ENCODE measurements at regions not wholly inside any gene's neighbourhood (a gene's known extent, or its start where the extent isn't known, plus 50 kb on each side); places are given as distances from the start of the nearest gene placed in this dataset.
"Not testable (repeated sequence)": the region's sequence is repeated elsewhere in the genome, so short reads cannot be mapped to it uniquely, and the experiment has no call there.

- TF ChIP-seq CTCF (conservative IDR thresholded peaks at IDR 0.05; ENCODE audit: low read depth in 2 of 2); REST (IDR thresholded peaks at IDR 0.05; ENCODE audit: unreplicated experiment); EZH2phosphoT487 (IDR thresholded peaks at IDR 0.05; ENCODE audit: unreplicated experiment); EZH2 (IDR thresholded peaks at IDR 0.05; ENCODE audit: low read depth, unreplicated experiment); JUNB (IDR thresholded peaks at IDR 0.05; ENCODE audit: unreplicated experiment); CREB1 (CRISPR knock-in tag; IDR thresholded peaks at IDR 0.05; ENCODE audit: low read depth); ETS1 (IDR thresholded peaks at IDR 0.05): not testable (repeated sequence)
These were observed 100.3 kb downstream of the OR4M2 start for GRCh38 chr15:22180611-22181010.

All from GM23338 (cell line).